ENCODE measurements at regions not wholly inside any gene's neighbourhood (a gene's known extent, or its start where the extent isn't known, plus 50 kb on each side); places are given as distances from the start of the nearest gene placed in this dataset.

DNA sequence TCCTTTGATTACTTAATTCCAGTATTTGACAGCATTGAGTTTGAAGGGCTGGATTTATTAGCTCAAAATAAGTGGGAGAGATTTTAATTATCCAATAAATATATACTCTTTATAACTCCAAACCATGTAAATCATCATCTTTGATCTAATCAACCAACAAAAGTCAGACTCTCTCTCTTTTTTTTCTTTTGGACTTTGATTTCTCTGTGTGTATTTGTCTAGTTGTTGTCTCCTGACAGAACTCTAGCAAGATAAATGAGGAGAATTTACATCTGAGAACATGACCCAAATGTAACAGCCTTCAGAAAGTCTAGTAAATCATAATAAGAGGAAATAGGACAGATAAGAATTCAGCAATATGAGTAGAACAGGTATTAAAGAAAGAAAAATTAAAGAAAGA is 567.1 kb downstream of the PPARGC1A start:
- Histone ChIP-seq H3K4me1 (no peaks in the 10 kb centered on the region), H3K36me3 (no peaks in the 10 kb centered on the region), H3K27me3 (no peaks in the 10 kb centered on the region), H3K4me3 (no peak overlapping the region), H3K27ac (no peak overlapping the region), H3K9me3 (no peaks in the 10 kb centered on the region)
- DNase-seq: no peak
- intact Hi-C loops (cut with DNase I; ENCODE audit: low total_unique reads): no loop called here
- TF ChIP-seq POLR2A (IDR thresholded peaks at IDR 0.05): no peak
- TF ChIP-seq, protein P1, sequence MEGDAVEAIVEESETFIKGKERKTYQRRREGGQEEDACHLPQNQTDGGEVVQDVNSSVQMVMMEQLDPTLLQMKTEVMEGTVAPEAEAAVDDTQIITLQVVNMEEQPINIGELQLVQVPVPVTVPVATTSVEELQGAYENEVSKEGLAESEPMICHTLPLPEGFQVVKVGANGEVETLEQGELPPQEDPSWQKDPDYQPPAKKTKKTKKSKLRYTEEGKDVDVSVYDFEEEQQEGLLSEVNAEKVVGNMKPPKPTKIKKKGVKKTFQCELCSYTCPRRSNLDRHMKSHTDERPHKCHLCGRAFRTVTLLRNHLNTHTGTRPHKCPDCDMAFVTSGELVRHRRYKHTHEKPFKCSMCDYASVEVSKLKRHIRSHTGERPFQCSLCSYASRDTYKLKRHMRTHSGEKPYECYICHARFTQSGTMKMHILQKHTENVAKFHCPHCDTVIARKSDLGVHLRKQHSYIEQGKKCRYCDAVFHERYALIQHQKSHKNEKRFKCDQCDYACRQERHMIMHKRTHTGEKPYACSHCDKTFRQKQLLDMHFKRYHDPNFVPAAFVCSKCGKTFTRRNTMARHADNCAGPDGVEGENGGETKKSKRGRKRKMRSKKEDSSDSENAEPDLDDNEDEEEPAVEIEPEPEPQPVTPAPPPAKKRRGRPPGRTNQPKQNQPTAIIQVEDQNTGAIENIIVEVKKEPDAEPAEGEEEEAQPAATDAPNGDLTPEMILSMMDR (IDR thresholded peaks at IDR 0.05): no peak

DNA sequence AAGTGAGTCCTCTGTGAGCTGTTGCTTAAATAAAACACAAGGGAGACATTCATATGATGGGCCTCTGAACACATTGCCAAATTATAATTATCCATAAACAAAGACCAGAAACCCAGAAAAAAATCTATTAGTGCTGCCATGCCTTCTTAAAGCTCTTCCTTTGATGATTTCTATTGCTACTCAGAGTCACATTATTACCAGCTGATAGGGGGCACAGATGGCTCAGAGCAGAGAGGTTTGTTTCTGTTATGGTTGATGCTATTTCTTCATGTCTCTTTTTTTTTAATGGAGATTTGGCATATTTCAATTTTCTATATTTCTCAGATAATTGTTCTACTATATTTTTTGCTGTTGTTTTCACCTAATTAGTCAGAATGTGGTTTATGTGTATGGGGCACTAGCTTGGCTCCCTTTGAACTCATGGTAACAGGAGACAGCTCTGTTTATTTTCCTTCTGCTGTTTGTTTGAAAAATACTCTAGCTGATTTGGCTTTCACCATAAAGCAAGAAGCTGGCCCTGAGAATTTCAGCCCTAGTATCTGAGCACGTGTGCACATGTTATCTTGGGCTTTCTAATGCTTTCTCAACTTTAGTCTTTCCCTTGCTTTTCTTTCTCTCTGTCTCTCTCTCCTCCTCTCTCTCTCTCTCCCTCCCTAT is 568.8 kb downstream of the PPARGC1A start:
- Histone ChIP-seq H3K4me3 (no peak overlapping the region), H3K36me3 (no peaks in the 10 kb centered on the region)
- no peak for DNase-seq

DNA sequence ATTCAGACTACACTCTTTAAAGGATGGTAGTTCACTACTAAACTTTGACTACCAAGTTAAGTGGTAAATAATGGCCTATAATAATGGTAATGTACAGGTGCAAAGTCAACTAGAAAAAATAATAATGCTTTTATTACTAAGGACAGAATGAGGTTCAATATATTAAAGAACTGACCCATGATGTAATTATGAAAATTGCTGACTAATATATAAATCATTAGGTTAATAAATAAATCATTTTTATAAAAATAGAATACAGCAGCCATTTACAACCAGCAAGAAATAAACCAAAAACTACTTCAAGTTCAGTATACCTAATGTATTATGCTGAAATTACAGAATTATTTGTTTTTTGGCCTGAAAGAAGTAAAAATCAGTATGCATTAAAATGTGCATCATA is 577.2 kb downstream of the PPARGC1A start:
- intact Hi-C loops (cut with DNase I; ENCODE audit: low total_unique reads): no loop called here
- H3K27ac ChIP-seq: no peak overlapping the region
- H3K9me3 ChIP-seq: no peaks in the 10 kb centered on the region
- no peak overlapping the region for H3K4me3 ChIP-seq
- no peaks in the 10 kb centered on the region for H3K4me1 ChIP-seq
- no peaks in the 10 kb centered on the region for H3K27me3 ChIP-seq
- TF ChIP-seq, protein P1 (IDR thresholded peaks at IDR 0.05): no peak
- no peak for TF ChIP-seq POLR2A (IDR thresholded peaks at IDR 0.05)
- DNase-seq: no peak
- no peaks in the 10 kb centered on the region for H3K36me3 ChIP-seq

More for the DNA sequence above, 568.8 kb downstream of the PPARGC1A start:
- Histone ChIP-seq H3K27me3 (no peaks in the 10 kb centered on the region), H3K9me3 (no peaks in the 10 kb centered on the region), H3K4me1 (no peaks in the 10 kb centered on the region), H3K27ac (no peak overlapping the region)
- no peak for TF ChIP-seq POLR2A (IDR thresholded peaks at IDR 0.05)
- TF ChIP-seq, protein P1 (IDR thresholded peaks at IDR 0.05): no peak
- intact Hi-C loops (cut with DNase I; ENCODE audit: low total_unique reads): no loop called here

DNA sequence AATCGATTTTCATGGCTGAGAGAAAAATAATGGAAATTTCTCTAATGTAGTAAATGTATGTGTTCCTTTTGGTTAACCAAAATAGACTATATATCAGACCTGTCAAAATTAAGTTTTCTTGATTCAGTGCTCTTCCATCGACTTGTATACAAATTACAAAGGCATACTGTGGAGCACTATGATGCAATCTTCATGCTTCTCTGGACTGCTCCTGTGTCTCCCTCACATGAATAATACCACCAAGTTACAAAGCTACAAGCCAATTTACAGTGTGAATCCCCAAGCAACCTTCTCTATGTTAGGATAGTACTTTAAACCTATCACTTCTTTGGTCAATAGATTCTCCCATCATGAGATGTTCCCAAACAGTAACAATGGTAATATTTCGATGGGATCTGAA is 577.9 kb downstream of the PPARGC1A start:
- intact Hi-C loops (cut with DNase I; ENCODE audit: low total_unique reads): no loop called here
- TF ChIP-seq, protein P1 (IDR thresholded peaks at IDR 0.05): no peak
- TF ChIP-seq POLR2A (IDR thresholded peaks at IDR 0.05): no peak
- no peak overlapping the region for H3K4me3 ChIP-seq
- H3K27ac ChIP-seq: no peak overlapping the region
- no peaks in the 10 kb centered on the region for H3K9me3 ChIP-seq
- no peaks in the 10 kb centered on the region for H3K27me3 ChIP-seq
- H3K4me1 ChIP-seq: no peaks in the 10 kb centered on the region
- H3K36me3 ChIP-seq: no peaks in the 10 kb centered on the region
- no peak for DNase-seq

DNA sequence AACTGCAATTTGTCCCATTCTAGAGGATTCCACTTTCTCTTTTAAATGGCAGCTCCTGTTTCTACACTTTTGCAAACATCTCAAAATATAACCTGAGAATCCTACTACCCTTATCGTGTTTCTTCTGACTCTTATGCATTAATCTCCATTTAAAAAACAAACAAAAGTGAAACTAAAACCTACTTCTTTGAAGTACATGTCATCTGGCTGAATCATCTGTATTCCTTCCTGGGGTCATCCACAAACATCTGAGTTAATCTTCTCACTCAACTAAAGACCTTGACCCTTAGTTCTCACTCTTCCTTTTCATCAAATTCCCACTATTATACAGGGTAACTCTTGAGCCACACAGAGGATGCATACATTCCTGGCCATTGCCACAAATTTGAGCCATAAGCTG is 584.8 kb downstream of the PPARGC1A start:
- no peak for TF ChIP-seq POLR2A (IDR thresholded peaks at IDR 0.05)
- TF ChIP-seq, protein P1 (IDR thresholded peaks at IDR 0.05): no peak
- no peaks in the 10 kb centered on the region for H3K27me3 ChIP-seq
- no peaks in the 10 kb centered on the region for H3K4me1 ChIP-seq
- intact Hi-C loops (cut with DNase I; ENCODE audit: low total_unique reads): no loop called here
- no peaks in the 10 kb centered on the region for H3K36me3 ChIP-seq
- H3K9me3 ChIP-seq: no peaks in the 10 kb centered on the region
- no peak overlapping the region for H3K27ac ChIP-seq
- H3K4me3 ChIP-seq: no peak overlapping the region
- no peak for DNase-seq

Measured in uterus (tissue), 3 donors.